Neuronal stem cell (in vitro differentiated cells): ENCODE measurements at regions not wholly inside any gene's neighbourhood (a gene's known extent, or its start where the extent isn't known, plus 50 kb on each side); places are given as distances from the start of the nearest gene placed in this dataset.

Experiments
- DNase-seq: peaks from one replicate; pipeline ENCODE4 v3.0.0-alpha.2; 2013; ENCODE audit warnings: low spot score
- H2AFZ ChIP-seq: one replicate; pipeline ENCODE4 v1.6.1; 2013; ENCODE audit warnings: mild to moderate bottlenecking, low read length, inconsistent platforms
- H2AK5ac ChIP-seq: 2 replicates; pipeline ENCODE4 v1.6.1; 2013; ENCODE audit warnings: low read depth, mild to moderate bottlenecking, inconsistent platforms, low read length, moderate library complexity, mixed read lengths
- H2BK120ac ChIP-seq: 2 replicates; pipeline ENCODE4 v1.6.1; 2013; ENCODE audit warnings: low read depth, mild to moderate bottlenecking, inconsistent platforms, low read length, moderate library complexity, mixed read lengths
- H2BK12ac ChIP-seq: one replicate; pipeline ENCODE4 v1.6.1; 2013; ENCODE audit warnings: low read length, inconsistent platforms
- H2BK15ac ChIP-seq: 2 replicates; pipeline ENCODE4 v1.6.1; 2013; ENCODE audit warnings: mild to moderate bottlenecking, low read length, inconsistent platforms, mixed read lengths
- H2BK5ac ChIP-seq: one replicate; pipeline ENCODE4 v1.6.1; 2013; ENCODE audit warnings: inconsistent platforms, mild to moderate bottlenecking, low read length, moderate library complexity
- H3K14ac ChIP-seq: one replicate; pipeline ENCODE4 v1.6.1; 2013; ENCODE audit warnings: low read length, inconsistent platforms
- H3K18ac ChIP-seq: 2 replicates; pipeline ENCODE4 v1.6.1; 2013; ENCODE audit warnings: low read length, inconsistent platforms
- H3K23ac ChIP-seq: 2 replicates; pipeline ENCODE4 v1.6.1; 2013; ENCODE audit warnings: low read depth, mild to moderate bottlenecking, mixed read lengths, low read length, inconsistent platforms; ENCODE audit not compliant: poor library complexity
- H3K27ac ChIP-seq: replicated peaks from 3 replicates; pipeline ENCODE4 v1.5.1; 2013; ENCODE audit warnings: low read length, inconsistent platforms
- H3K27me3 ChIP-seq, 3 experiments: 2 replicates each; pipeline ENCODE4 v1.6.1; 2013; ENCODE audit warnings: low read length in 3 of 3, mild to moderate bottlenecking in 2 of 3, inconsistent platforms in 1 of 3, low read depth in 1 of 3, mixed read lengths in 1 of 3, moderate library complexity in 1 of 3; ENCODE audit not compliant: control insufficient read depth in 3 of 3, insufficient read depth in 3 of 3
- H3K36me3 ChIP-seq, 2 donors: replicated peaks in 1 of 2; 2 replicates each; pipeline ENCODE4 v1.6.1; 2013; ENCODE audit warnings: low read length in 2 of 2; ENCODE audit not compliant: control insufficient read depth in 2 of 2, insufficient read depth in 2 of 2
- H3K4ac ChIP-seq: 2 replicates; pipeline ENCODE4 v1.6.1; 2013; ENCODE audit warnings: inconsistent platforms, mild to moderate bottlenecking, low read length, moderate library complexity
- H3K4me1 ChIP-seq, 2 donors: 1 replicate in 1 of 2; 2 replicates in 1 of 2; pipeline ENCODE4 v1.6.1; 2013; ENCODE audit warnings: low read length in 2 of 2, low read depth in 1 of 2; ENCODE audit not compliant: control insufficient read depth in 2 of 2, insufficient read depth in 1 of 2
- H3K4me2 ChIP-seq: one replicate; pipeline ENCODE4 v1.6.1; 2013; ENCODE audit warnings: mild to moderate bottlenecking, low read length, inconsistent platforms; ENCODE audit not compliant: insufficient read depth, poor library complexity, severe bottlenecking
- H3K4me3 ChIP-seq, 2 donors: 2 replicates each; pipeline ENCODE4 v1.5.1; 2013; ENCODE audit warnings: low read length in 2 of 2, mild to moderate bottlenecking in 2 of 2, inconsistent platforms in 1 of 2, moderate library complexity in 1 of 2
- H3K79me1 ChIP-seq: one replicate; pipeline ENCODE4 v1.6.1; 2013; ENCODE audit warnings: low read depth, mild to moderate bottlenecking, inconsistent platforms, low read length, moderate library complexity
- H3K9ac ChIP-seq: one replicate; pipeline ENCODE4 v1.6.1; 2013; ENCODE audit warnings: mild to moderate bottlenecking, low read depth, low read length, inconsistent platforms; ENCODE audit not compliant: poor library complexity
- H3K9me3 ChIP-seq, 2 donors: replicated peaks in 1 of 2; 2 replicates each; pipeline versions ENCODE3 to v1.6.1; 2013; ENCODE audit warnings: low read length in 2 of 2, mild to moderate bottlenecking in 2 of 2, inconsistent platforms in 1 of 2, low read depth in 1 of 2, mixed read lengths in 1 of 2, moderate library complexity in 1 of 2; ENCODE audit not compliant: control insufficient read depth in 2 of 2, insufficient read depth in 1 of 2
- H4K8ac ChIP-seq: one replicate; pipeline ENCODE4 v1.6.1; 2013; ENCODE audit warnings: low read depth, mild to moderate bottlenecking, inconsistent platforms, low read length, moderate library complexity
- H4K91ac ChIP-seq: one replicate; pipeline ENCODE4 v1.6.1; 2013; ENCODE audit warnings: low read length, low read depth, mild to moderate bottlenecking, inconsistent platforms; ENCODE audit not compliant: poor library complexity
- WGBS, 2 donors: extraction: QIAGEN DNeasy Blood & Tissue Kit; methylation state at CpG; one replicate each; pipeline ENCODE4 v1.1.7; 2013; ENCODE audit warnings: missing lambda C conversion rate in 2 of 2, mixed read lengths in 1 of 2; ENCODE audit not compliant: insufficient read length in 2 of 2, insufficient replicate concordance in 1 of 2; ENCODE audit errors: extremely low coverage in 2 of 2; 5-methylcytosine and 5-hydroxymethylcytosine counted together

- no CpG with 5 or more reads among the region's 2 CpGs for WGBS, 2 donors
- no peak overlapping the region for H3K23ac ChIP-seq
Observed at GRCh38 chr7:10789170-10789569, 184.5 kb upstream of the PHF14 start.

GRCh38 chr7:10790910-10791309, 182.8 kb upstream of the PHF14 start:
- Histone ChIP-seq H3K4me2 (no peak overlapping the region), H3K27ac (no peak overlapping the region), H3K9me3 (no peaks in the 10 kb centered on the region), H2AK5ac (no peak overlapping the region), H3K23ac (no peak overlapping the region), H2BK5ac (no peak overlapping the region), H3K9ac (no peak overlapping the region), H3K18ac (no peak overlapping the region), H2BK15ac (no peak overlapping the region), H4K8ac (no peak overlapping the region), H2BK12ac (no peak overlapping the region), H3K36me3 (no peaks in the 10 kb centered on the region), H3K4ac (no peak overlapping the region), H3K79me1 (no peaks in the 10 kb centered on the region), H3K4me3 (no peak overlapping the region), H2AFZ (no peak overlapping the region), H3K14ac (no peak overlapping the region), H2BK120ac (no peak overlapping the region), H3K4me1 (no peaks in the 10 kb centered on the region), H3K27me3 (no peaks in the 10 kb centered on the region), H4K91ac (no peak overlapping the region)
- no CpG with 5 or more reads among the region's 3 CpGs for WGBS, 2 donors
- DNase-seq = no peak

More at GRCh38 chr7:10789170-10789569, 184.5 kb upstream of the PHF14 start:
- Histone ChIP-seq H2BK15ac (no peak overlapping the region), H3K79me1 (no peaks in the 10 kb centered on the region), H2AK5ac (no peak overlapping the region), H2BK12ac (no peak overlapping the region), H3K4me1 (no peaks in the 10 kb centered on the region), H3K4ac (no peak overlapping the region), H3K27me3 (no peaks in the 10 kb centered on the region), H3K18ac (no peak overlapping the region), H3K27ac (no peak overlapping the region), H2AFZ (no peak overlapping the region), H3K14ac (no peak overlapping the region), H2BK120ac (no peak overlapping the region), H2BK5ac (no peak overlapping the region), H3K9me3 (no peaks in the 10 kb centered on the region), H4K91ac (no peak overlapping the region), H3K36me3 (no peaks in the 10 kb centered on the region), H3K9ac (no peak overlapping the region), H4K8ac (no peak overlapping the region), H3K4me2 (no peak overlapping the region), H3K4me3 (no peak overlapping the region)
- no peak for DNase-seq

- Histone ChIP-seq H3K9ac (no peak overlapping the region), H3K23ac (no peak overlapping the region), H4K91ac (no peak overlapping the region), H2BK120ac (no peak overlapping the region), H3K79me1 (no peaks in the 10 kb centered on the region), H3K27ac (no peak overlapping the region), H3K9me3 (no peaks in the 10 kb centered on the region), H2BK5ac (no peak overlapping the region), H3K4me3 (no peak overlapping the region), H3K27me3 (no peaks in the 10 kb centered on the region), H2BK12ac (no peak overlapping the region), H3K4me2 (no peak overlapping the region), H4K8ac (no peak overlapping the region), H3K14ac (no peak overlapping the region), H3K4ac (no peak overlapping the region), H3K36me3 (no peaks in the 10 kb centered on the region), H3K18ac (no peak overlapping the region), H2AK5ac (no peak overlapping the region), H3K4me1 (no peaks in the 10 kb centered on the region), H2AFZ (no peak overlapping the region), H2BK15ac (no peak overlapping the region)
- WGBS, 2 donors = no CpG with 5 or more reads among the region's 6 CpGs
- DNase-seq = no peak
Observed at GRCh38 chr7:10793995-10794775, 179.5 kb upstream of the PHF14 start.

GRCh38 chr7:10797157-10797556, 176.5 kb upstream of the PHF14 start:
- H3K4me2 ChIP-seq = no peak overlapping the region
- H3K9ac ChIP-seq = no peak overlapping the region
- H3K36me3 ChIP-seq = no peaks in the 10 kb centered on the region
- no peak overlapping the region for H3K27ac ChIP-seq
- no peak overlapping the region for H2AFZ ChIP-seq
- H3K9me3 ChIP-seq = no peaks in the 10 kb centered on the region
- no peak overlapping the region for H2BK120ac ChIP-seq
- H2AK5ac ChIP-seq = no peak overlapping the region
- no peak overlapping the region for H3K23ac ChIP-seq
- no peak overlapping the region for H3K18ac ChIP-seq
- no peaks in the 10 kb centered on the region for H3K27me3 ChIP-seq
- H4K91ac ChIP-seq = no peak overlapping the region
- H2BK12ac ChIP-seq = no peak overlapping the region
- DNase-seq = no peak
- no peak overlapping the region for H2BK15ac ChIP-seq
- no peak overlapping the region for H4K8ac ChIP-seq
- no peak overlapping the region for H3K4me3 ChIP-seq
- no peaks in the 10 kb centered on the region for H3K79me1 ChIP-seq
- H3K4me1 ChIP-seq = no peaks in the 10 kb centered on the region
- no peak overlapping the region for H3K14ac ChIP-seq
- H3K4ac ChIP-seq = no peak overlapping the region
- no CpG with 5 or more reads among the region's 1 CpG for WGBS, 2 donors
- no peak overlapping the region for H2BK5ac ChIP-seq
